Pulmonary artery endothelial cell (primary cell): ENCODE measurements at regions not wholly inside any gene's neighbourhood (a gene's known extent, or its start where the extent isn't known, plus 50 kb on each side); places are given as distances from the start of the nearest gene placed in this dataset.

Experiments
- DNase-seq: peaks from one replicate; pipeline ENCODE4 v3.0.0-alpha.2; 2011; ENCODE audit warnings: low read depth, low spot score

GRCh38 chr7:33727315-33727714, 178.0 kb upstream of the BMPER start:
- no peak for DNase-seq

- no peak for DNase-seq
Observed at GRCh38 chr7:33728873-33729551, 176.3 kb upstream of the BMPER start.

GRCh38 chr7:33729726-33730125, 175.6 kb upstream of the BMPER start:
- DNase-seq = no peak

GRCh38 chr7:33730958-33731357, 174.4 kb upstream of the BMPER start:
- DNase-seq = no peak

GRCh38 chr7:33731912-33732311, 173.4 kb upstream of the BMPER start:
- DNase-seq = no peak

GRCh38 chr7:33732462-33732861, 172.9 kb upstream of the BMPER start:
- DNase-seq = no peak

- DNase-seq = no peak
Observed at GRCh38 chr7:33733870-33734650, 171.3 kb upstream of the BMPER start.

GRCh38 chr7:33735403-33735802, 169.9 kb upstream of the BMPER start:
- no peak for DNase-seq

- DNase-seq = no peak
Observed at GRCh38 chr7:33736521-33737221, 168.7 kb upstream of the BMPER start.

- no peak for DNase-seq
Observed at GRCh38 chr7:33738260-33738935, 166.9 kb upstream of the BMPER start.

- no peak for DNase-seq
Observed at GRCh38 chr7:33739286-33739685, 166.1 kb upstream of the BMPER start.

GRCh38 chr7:33742521-33742920, 162.8 kb upstream of the BMPER start:
- no peak for DNase-seq

- DNase-seq = no peak
Observed at GRCh38 chr7:33742999-33743587, 162.2 kb upstream of the BMPER start.

GRCh38 chr7:33743594-33743993, 161.7 kb upstream of the BMPER start:
- DNase-seq = no peak

- DNase-seq = no peak
Observed at GRCh38 chr7:33744293-33745075, 160.9 kb upstream of the BMPER start.

- no peak for DNase-seq
Observed at GRCh38 chr7:33745934-33746333, 159.4 kb upstream of the BMPER start.

- no peak for DNase-seq
Observed at GRCh38 chr7:33748793-33749192, 156.5 kb upstream of the BMPER start.

- DNase-seq = no peak
Observed at GRCh38 chr7:33750177-33750576, 155.2 kb upstream of the BMPER start.

GRCh38 chr7:33751443-33751842, 153.9 kb upstream of the BMPER start:
- no peak for DNase-seq

GRCh38 chr7:33753881-33754525, 151.3 kb upstream of the BMPER start:
- DNase-seq = no peak
